Loucy (cell line): ENCODE measurements at regions not wholly inside any gene's neighbourhood (a gene's known extent, or its start where the extent isn't known, plus 50 kb on each side); places are given as distances from the start of the nearest gene placed in this dataset.

ENCODE experiments used
- CTCF ChIP-seq: fragments of 200-600 bp; sonication (generic); conservative IDR thresholded peaks from 2 replicates; pipeline ENCODE4 v1.5.1; 2014; ENCODE audit warnings: mild to moderate bottlenecking, antibody characterized with exemption, low read length
- EZH2phosphoT487 ChIP-seq: fragments of 200-600 bp; IDR thresholded peaks from 2 replicates; pipeline ENCODE4 v1.6.1; 2018; ENCODE audit warnings: antibody characterized with exemption, mild to moderate bottlenecking, moderate library complexity, borderline replicate concordance

DNA sequence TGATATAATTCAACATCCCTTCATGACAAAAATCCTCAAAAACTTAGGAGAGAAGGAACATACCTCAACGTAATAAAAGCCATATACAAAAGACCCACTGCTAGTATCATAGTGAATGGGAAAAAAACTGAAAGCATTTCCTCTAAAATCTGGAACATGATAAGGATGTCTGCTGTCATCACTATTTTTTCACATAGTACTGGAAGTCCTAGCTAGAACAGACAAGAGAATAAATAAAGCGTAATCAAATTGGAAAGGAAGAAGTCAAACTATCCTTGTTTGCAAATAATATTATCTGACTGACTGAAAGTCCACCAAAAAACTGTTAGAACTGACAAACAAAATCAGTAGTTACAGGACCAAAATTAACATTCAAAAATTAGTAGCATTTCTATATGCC, 985.4 kb upstream of the AGA start:
- no peak for TF ChIP-seq CTCF
- no peak for TF ChIP-seq EZH2phosphoT487
